GM06990 (cell line): ENCODE measurements at regions not wholly inside any gene's neighbourhood (a gene's known extent, or its start where the extent isn't known, plus 50 kb on each side); places are given as distances from the start of the nearest gene placed in this dataset.

ENCODE experiments used
- DNase-seq: peaks from one replicate; pipeline ENCODE4 v3.0.0-alpha.2; 2011; ENCODE audit not compliant: insufficient read length; ENCODE audit errors: extremely low read depth
- H3K27me3 ChIP-seq: replicated peaks from 2 replicates; pipeline ENCODE4 v1.6.0; 2011; ENCODE audit warnings: low read length; ENCODE audit not compliant: control insufficient read depth, insufficient read depth
- H3K36me3 ChIP-seq: 2 replicates; pipeline ENCODE4 v1.5.1; 2011; ENCODE audit warnings: low read length; ENCODE audit not compliant: control insufficient read depth, insufficient read depth
- H3K4me3 ChIP-seq: replicated peaks from 2 replicates; pipeline ENCODE4 v1.5.1; 2011; ENCODE audit warnings: low read depth, mild to moderate bottlenecking, control low read depth, low read length
- CTCF ChIP-seq: IDR thresholded peaks from 2 replicates; pipeline ENCODE4 v1.5.1; 2011; ENCODE audit warnings: low read length, control low read depth, mild to moderate bottlenecking, inconsistent platforms; ENCODE audit not compliant: insufficient read depth, poor library complexity, severe bottlenecking

DNA sequence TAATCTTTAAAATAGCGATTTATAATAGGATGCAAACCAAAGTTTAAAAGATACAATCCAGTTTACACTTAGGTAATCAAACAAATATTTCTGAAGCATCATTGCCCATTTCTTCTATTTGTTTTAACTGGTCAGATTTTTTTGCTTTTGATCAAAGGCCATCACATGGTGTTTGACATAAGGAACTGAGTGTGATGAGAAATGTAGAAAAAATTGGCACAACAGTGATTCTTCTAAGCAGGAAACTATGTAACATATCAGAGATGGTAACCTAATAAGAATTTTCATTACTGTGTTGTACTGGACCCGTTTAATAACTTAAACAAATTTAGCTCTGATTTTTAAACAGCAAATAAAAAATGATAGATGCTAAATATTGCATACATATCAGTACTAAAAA is 644.7 kb upstream of the KLF12 start:
- TF ChIP-seq CTCF = no peak
- no peaks in the 10 kb centered on the region for H3K36me3 ChIP-seq
- H3K4me3 ChIP-seq = no peak overlapping the region
- no peaks in the 10 kb centered on the region for H3K27me3 ChIP-seq
- DNase-seq = no peak

DNA sequence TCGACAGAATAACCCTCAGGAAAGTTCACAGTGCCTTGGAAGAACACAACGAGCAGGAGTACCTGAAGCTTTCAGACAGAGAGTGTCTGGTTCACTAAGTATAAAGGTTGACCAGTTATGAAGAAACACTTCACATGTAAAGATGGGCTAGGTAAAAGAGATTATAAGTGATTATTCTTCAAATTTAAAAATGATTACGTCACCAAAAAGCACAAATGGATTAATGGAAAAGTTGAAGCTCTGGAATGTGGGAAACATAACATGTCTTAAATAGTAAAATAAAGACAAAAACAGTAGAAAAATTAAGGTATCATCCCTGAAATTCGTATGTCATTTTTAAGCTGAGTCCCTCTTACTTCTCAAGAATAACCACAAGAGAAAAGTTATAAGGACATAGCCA is 643.9 kb upstream of the KLF12 start:
- no peaks in the 10 kb centered on the region for H3K36me3 ChIP-seq
- DNase-seq = no peak
- H3K27me3 ChIP-seq = no peaks in the 10 kb centered on the region
- H3K4me3 ChIP-seq = no peak overlapping the region
- TF ChIP-seq CTCF = no peak

DNA sequence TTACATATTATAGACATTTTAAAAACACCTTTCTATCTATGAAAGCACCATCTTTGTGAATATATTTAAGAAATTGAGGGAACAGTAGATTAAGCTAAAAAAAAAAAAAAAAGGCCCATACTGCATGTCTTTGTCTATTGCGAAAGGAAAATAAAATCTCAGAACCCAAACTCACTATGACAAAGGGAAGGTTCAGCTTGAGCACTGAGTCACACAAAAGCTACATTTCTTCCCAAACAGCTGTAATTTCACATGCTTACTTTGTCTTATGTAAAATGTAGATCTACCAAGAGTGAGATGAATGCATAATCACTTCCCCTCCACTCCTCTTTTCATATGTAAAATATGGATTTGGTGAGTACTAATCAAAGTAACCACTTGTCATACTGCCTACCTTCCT is 640.1 kb upstream of the KLF12 start:
- TF ChIP-seq CTCF = no peak
- DNase-seq = no peak
- H3K4me3 ChIP-seq = no peak overlapping the region
- H3K36me3 ChIP-seq = no peaks in the 10 kb centered on the region
- H3K27me3 ChIP-seq = no peaks in the 10 kb centered on the region

DNA sequence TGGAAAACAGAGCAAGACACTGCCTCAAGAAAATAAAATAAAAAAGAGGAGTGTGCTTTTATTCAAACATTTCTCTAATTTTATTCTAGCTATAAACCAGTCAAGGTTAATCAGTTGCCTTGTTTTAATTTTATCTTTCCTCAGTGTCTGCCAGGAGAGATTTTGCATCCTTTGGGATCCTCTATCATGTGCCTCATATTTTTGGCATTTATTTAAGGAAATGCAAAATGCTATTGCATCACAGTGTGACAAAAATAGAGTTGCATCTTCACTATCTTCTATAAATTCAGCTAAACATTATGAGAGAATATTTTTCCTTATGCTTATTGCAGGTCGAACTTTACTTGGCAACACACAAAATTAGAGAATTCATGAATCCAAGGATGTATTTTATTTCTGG is 639.0 kb upstream of the KLF12 start:
- Histone ChIP-seq H3K4me3 (no peak overlapping the region), H3K27me3 (no peaks in the 10 kb centered on the region), H3K36me3 (no peaks in the 10 kb centered on the region)
- no peak for DNase-seq
- TF ChIP-seq CTCF = no peak

DNA sequence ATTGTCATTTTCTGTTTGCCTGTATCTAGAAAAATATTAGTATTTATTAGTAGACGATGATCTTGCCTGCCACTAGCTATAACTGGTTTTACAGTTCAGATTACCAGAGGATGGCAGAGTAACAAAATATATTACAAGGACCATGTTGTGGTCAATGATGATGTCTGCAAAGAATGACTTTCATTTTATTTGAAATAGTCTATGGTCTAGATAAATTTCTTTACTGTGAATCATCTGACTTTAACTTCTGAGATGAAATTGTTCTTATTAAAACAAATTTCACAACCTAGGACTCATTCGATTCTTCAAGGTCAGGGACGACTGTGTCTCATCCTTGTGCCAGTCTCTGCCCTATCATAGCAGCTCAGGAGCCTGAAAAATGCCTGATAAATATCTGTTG is 637.8 kb upstream of the KLF12 start:
- no peak for DNase-seq
- H3K36me3 ChIP-seq = no peaks in the 10 kb centered on the region
- no peak for TF ChIP-seq CTCF
- no peaks in the 10 kb centered on the region for H3K27me3 ChIP-seq
- no peak overlapping the region for H3K4me3 ChIP-seq

DNA sequence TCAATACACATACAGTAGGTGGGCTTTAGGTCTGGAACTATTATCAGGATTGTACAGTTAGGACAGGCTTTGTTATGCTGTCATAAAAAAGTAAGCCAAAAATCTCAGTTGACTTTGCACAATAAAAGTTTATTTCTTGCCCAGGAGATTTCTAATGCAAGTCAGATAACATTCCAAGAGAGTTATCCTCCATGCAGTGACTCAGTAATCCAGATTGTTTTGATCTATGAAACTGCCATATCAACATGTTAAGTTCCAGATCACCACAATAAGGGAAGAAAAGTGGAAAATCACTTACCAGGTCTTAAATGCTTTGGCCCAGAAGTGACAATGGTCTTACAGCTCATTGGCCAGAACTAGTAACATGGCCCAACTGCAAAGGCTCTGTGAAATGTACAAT is 636.2 kb upstream of the KLF12 start:
- DNase-seq = no peak
- TF ChIP-seq CTCF = no peak

More for the DNA sequence above, 636.2 kb upstream of the KLF12 start:
- H3K27me3 ChIP-seq = no peaks in the 10 kb centered on the region
- H3K36me3 ChIP-seq = no peaks in the 10 kb centered on the region
- no peak overlapping the region for H3K4me3 ChIP-seq
